DND-41 (cell line): ENCODE measurements at regions not wholly inside any gene's neighbourhood (a gene's known extent, or its start where the extent isn't known, plus 50 kb on each side); places are given as distances from the start of the nearest gene placed in this dataset.
"Not testable (repeated sequence)": the region's sequence is repeated elsewhere in the genome, so short reads cannot be mapped to it uniquely, and the experiment has no call there.

Experiments
- ATAC-seq: fragments of 200-7000 bp; cut with Tn5 transposase; 3 replicates; pipeline ENCODE4 v1.9.1; 2021; ENCODE audit warnings: low read depth; ENCODE audit not compliant: insufficient read depth
- DNase-seq: peaks from one replicate; pipeline ENCODE4 v3.0.0-alpha.2; 2020
- H2AFZ ChIP-seq: 2 replicates; pipeline ENCODE4 v1.6.0; 2012; ENCODE audit warnings: low read depth, low read length
- H3K27ac ChIP-seq: 2 replicates; pipeline ENCODE4 v1.5.1; 2012; ENCODE audit warnings: low read length, inconsistent platforms
- H3K27me3 ChIP-seq: fragments of 200-600 bp; sonication (generic); 2 replicates; pipeline ENCODE4 v1.6.0; 2012; ENCODE audit warnings: low read length, mild to moderate bottlenecking, inconsistent platforms; ENCODE audit not compliant: insufficient read depth, poor library complexity
- H3K36me3 ChIP-seq: 2 replicates; pipeline ENCODE4 v1.5.1; 2012; ENCODE audit warnings: low read length, inconsistent platforms; ENCODE audit not compliant: insufficient read depth
- H3K4me1 ChIP-seq: 2 replicates; pipeline ENCODE4 v1.5.1; 2012; ENCODE audit warnings: mild to moderate bottlenecking, low read length; ENCODE audit not compliant: insufficient read depth
- H3K4me2 ChIP-seq: 2 replicates; pipeline ENCODE4 v1.6.0; 2012; ENCODE audit warnings: mild to moderate bottlenecking, moderate library complexity, low read length, inconsistent platforms; ENCODE audit not compliant: insufficient read depth
- H3K4me3 ChIP-seq, 2 experiments: fragments of 200-600 bp in 1 of 2; shearing (Covaris generic) in 1 of 2; 2 replicates each; pipeline ENCODE4 v1.5.1; 2012 to 2016; ENCODE audit warnings: inconsistent platforms in 2 of 2, low read length in 2 of 2, mild to moderate bottlenecking in 2 of 2, low read depth in 1 of 2, moderate library complexity in 1 of 2
- H3K79me2 ChIP-seq: 2 replicates; pipeline ENCODE4 v1.6.0; 2012; ENCODE audit warnings: low read length, inconsistent platforms; ENCODE audit not compliant: insufficient read depth
- H3K9ac ChIP-seq: 2 replicates; pipeline ENCODE4 v1.6.0; 2012; ENCODE audit warnings: low read depth, mild to moderate bottlenecking, inconsistent platforms, low read length, moderate library complexity
- H3K9me3 ChIP-seq: 2 replicates; pipeline ENCODE4 v1.5.1; 2012; ENCODE audit warnings: low read length, moderate library complexity, mild to moderate bottlenecking, inconsistent platforms; ENCODE audit not compliant: insufficient read depth, severe bottlenecking
- H4K20me1 ChIP-seq: 2 replicates; pipeline ENCODE4 v1.6.0; 2012; ENCODE audit warnings: low read length; ENCODE audit not compliant: insufficient read depth
- EZH2 ChIP-seq: IDR thresholded peaks from 3 replicates; pipeline ENCODE4 v1.6.1; 2012; ENCODE audit warnings: borderline replicate concordance, low read depth, mild to moderate bottlenecking, moderate library complexity, low read length, inconsistent platforms; ENCODE audit not compliant: severe bottlenecking
- TF ChIP-seq, protein P1 (sequence below): IDR thresholded peaks from 2 replicates; pipeline ENCODE4 v1.5.1; 2012; ENCODE audit warnings: borderline replicate concordance, low read length, moderate library complexity, mild to moderate bottlenecking; ENCODE audit not compliant: poor library complexity, severe bottlenecking; ENCODE audit errors: extremely low read depth

DNA sequence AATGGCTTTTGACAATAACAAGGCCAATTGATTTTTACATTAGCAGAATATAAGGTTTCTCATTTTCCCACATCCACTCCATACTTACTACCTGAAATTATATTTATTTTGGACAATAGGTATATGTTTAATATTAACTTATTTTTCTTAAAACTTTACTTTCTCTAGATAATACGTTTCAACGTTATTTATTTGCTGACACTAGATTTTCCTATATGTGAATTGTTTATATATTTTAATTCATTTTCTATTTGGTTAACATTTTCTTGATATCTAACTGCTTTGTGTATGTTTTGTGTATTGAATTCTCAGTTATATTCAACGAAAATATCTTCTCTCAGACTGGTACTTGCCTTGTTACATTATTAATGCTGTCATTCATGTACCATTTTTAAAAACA lies 199.9 kb upstream of the TMEFF2 start:
- no peaks in the 10 kb centered on the region for H3K36me3 ChIP-seq
- H3K27ac ChIP-seq = no peak overlapping the region
- no peaks in the 10 kb centered on the region for H3K79me2 ChIP-seq
- H3K4me3 ChIP-seq = no peak overlapping the region
- H2AFZ ChIP-seq = no peak overlapping the region
- no peaks in the 10 kb centered on the region for H3K27me3 ChIP-seq
- no peaks in the 10 kb centered on the region for H3K9me3 ChIP-seq
- no peak overlapping the region for H3K4me2 ChIP-seq
- DNase-seq (no peak), ATAC-seq (no peak)
- H3K9ac ChIP-seq = no peak overlapping the region
- no peaks in the 10 kb centered on the region for H3K4me1 ChIP-seq
- no peaks in the 10 kb centered on the region for H4K20me1 ChIP-seq
- TF ChIP-seq EZH2 = no peak
- TF ChIP-seq, protein P1, sequence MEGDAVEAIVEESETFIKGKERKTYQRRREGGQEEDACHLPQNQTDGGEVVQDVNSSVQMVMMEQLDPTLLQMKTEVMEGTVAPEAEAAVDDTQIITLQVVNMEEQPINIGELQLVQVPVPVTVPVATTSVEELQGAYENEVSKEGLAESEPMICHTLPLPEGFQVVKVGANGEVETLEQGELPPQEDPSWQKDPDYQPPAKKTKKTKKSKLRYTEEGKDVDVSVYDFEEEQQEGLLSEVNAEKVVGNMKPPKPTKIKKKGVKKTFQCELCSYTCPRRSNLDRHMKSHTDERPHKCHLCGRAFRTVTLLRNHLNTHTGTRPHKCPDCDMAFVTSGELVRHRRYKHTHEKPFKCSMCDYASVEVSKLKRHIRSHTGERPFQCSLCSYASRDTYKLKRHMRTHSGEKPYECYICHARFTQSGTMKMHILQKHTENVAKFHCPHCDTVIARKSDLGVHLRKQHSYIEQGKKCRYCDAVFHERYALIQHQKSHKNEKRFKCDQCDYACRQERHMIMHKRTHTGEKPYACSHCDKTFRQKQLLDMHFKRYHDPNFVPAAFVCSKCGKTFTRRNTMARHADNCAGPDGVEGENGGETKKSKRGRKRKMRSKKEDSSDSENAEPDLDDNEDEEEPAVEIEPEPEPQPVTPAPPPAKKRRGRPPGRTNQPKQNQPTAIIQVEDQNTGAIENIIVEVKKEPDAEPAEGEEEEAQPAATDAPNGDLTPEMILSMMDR = no peak

GRCh38 chr2:192391041-192391440 lies 196.3 kb upstream of the TMEFF2 start:
- Histone ChIP-seq H3K9ac (no peak overlapping the region), H3K79me2 (no peaks in the 10 kb centered on the region), H3K27ac (no peak overlapping the region), H3K36me3 (no peaks in the 10 kb centered on the region), H2AFZ (no peak overlapping the region), H3K4me1 (no peaks in the 10 kb centered on the region), H3K27me3 (no peaks in the 10 kb centered on the region), H3K4me2 (no peak overlapping the region), H3K4me3 (no peak overlapping the region), H3K9me3 (no peaks in the 10 kb centered on the region), H4K20me1 (no peaks in the 10 kb centered on the region)
- DNase-seq (no peak), ATAC-seq (no peak)
- TF ChIP-seq EZH2 = no peak

GRCh38 chr2:192390401-192390800 lies 195.7 kb upstream of the TMEFF2 start:
- Histone ChIP-seq H3K4me2 (no peak overlapping the region), H3K4me1 (no peaks in the 10 kb centered on the region), H4K20me1 (no peaks in the 10 kb centered on the region), H3K27me3 (no peaks in the 10 kb centered on the region), H3K9me3 (no peaks in the 10 kb centered on the region), H2AFZ (no peak overlapping the region), H3K4me3 (no peak overlapping the region), H3K36me3 (no peaks in the 10 kb centered on the region), H3K79me2 (no peaks in the 10 kb centered on the region), H3K27ac (no peak overlapping the region), H3K9ac (no peak overlapping the region)
- TF ChIP-seq, protein P1 = no peak
- no peak for TF ChIP-seq EZH2
- DNase-seq (no peak), ATAC-seq (no peak)

DNA sequence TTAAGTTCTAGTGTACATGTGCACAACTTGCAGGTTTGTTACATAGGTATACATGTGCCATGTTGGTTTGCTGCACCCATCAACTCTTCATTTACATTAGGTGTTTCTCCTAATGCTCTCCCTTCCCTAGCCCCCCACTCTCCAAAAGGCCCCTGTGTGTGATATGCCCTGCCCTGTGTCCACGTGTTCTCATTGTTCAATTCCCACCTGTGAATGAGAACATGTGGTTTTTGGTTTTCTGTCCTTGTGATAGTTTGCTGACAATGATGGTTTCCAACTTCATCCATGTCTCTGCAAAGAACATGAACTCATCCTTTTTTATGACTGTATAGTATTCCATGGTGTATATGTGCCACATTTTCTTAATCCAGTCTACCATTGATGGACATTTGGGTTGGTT lies 189.5 kb upstream of the TMEFF2 start:
- DNase-seq, H2AFZ ChIP-seq, H3K27me3 ChIP-seq, H3K9ac ChIP-seq, H3K79me2 ChIP-seq, H4K20me1 ChIP-seq, H3K27ac ChIP-seq, H3K4me2 ChIP-seq, H3K4me3 ChIP-seq, H3K9me3 ChIP-seq, H3K36me3 ChIP-seq, H3K4me1 ChIP-seq, ATAC-seq: not testable (repeated sequence)
